Panc1 (cell line): ENCODE measurements at regions not wholly inside any gene's neighbourhood (a gene's known extent, or its start where the extent isn't known, plus 50 kb on each side); places are given as distances from the start of the nearest gene placed in this dataset.

ENCODE experiments used
- ATAC-seq: fragments of 200-7000 bp; cut with Tn5 transposase; 2 replicates; pipeline ENCODE4 v1.9.1; 2020; ENCODE audit warnings: mild to moderate bottlenecking, moderate library complexity
- BruUV-seq: library from RNA; stranded (reverse); fragments of 400-500 nt; replicated peaks from 2 replicates; lab custom pipeline; 2021; lab: Mats Ljungman, UMichigan
- CTCF ChIA-PET: fragments of 300-600 bp; sonication (Branson Sonifier 250); formaldehyde crosslinking; loops from one replicate; lab custom pipeline; 2022; ENCODE audit warnings: antibody characterized with exemption; lab: Charles Lee
- POLR2A ChIA-PET: fragments of 300-600 bp; sonication (Branson Sonifier 250); formaldehyde crosslinking; loops from one replicate; lab custom pipeline; 2022; ENCODE audit warnings: antibody characterized with exemption; lab: Charles Lee
- DNase-seq: peaks from one replicate; pipeline ENCODE4 v3.0.0-alpha.2; 2010; ENCODE audit warnings: low read depth, low spot score
- H3K27ac ChIP-seq: 2 replicates; pipeline ENCODE4 v1.5.1; 2011; ENCODE audit warnings: mild to moderate bottlenecking, low read length, inconsistent platforms
- H3K27me3 ChIP-seq: fragments of 200-500 bp; sonication (Bioruptor generic); 2 replicates; pipeline ENCODE4 v1.6.0; 2014; ENCODE audit warnings: low read length, inconsistent platforms; ENCODE audit not compliant: control insufficient read depth, insufficient read depth
- H3K36me3 ChIP-seq: fragments of 200-500 bp; sonication (Bioruptor generic); 2 replicates; pipeline ENCODE4 v1.5.1; 2014; ENCODE audit warnings: inconsistent platforms, mild to moderate bottlenecking, low read length, moderate library complexity; ENCODE audit not compliant: control insufficient read depth, insufficient read depth
- H3K4me1 ChIP-seq: 2 replicates; pipeline ENCODE4 v1.5.1; 2011; ENCODE audit warnings: inconsistent platforms, mild to moderate bottlenecking, low read length, moderate library complexity; ENCODE audit not compliant: control insufficient read depth, insufficient read depth
- H3K4me3 ChIP-seq, 2 experiments: 2 replicates each; pipeline ENCODE4 v1.5.1; 2011 to 2012; ENCODE audit warnings: low read depth in 2 of 2, low read length in 2 of 2, mild to moderate bottlenecking in 2 of 2, inconsistent platforms in 1 of 2, moderate library complexity in 1 of 2
- H3K9me3 ChIP-seq: fragments of 200-500 bp; sonication (Bioruptor generic); 2 replicates; pipeline ENCODE4 v1.5.1; 2014; ENCODE audit warnings: low read depth, mild to moderate bottlenecking, inconsistent platforms, low read length, moderate library complexity; ENCODE audit not compliant: control insufficient read depth, insufficient read depth
- POLR2AphosphoS5 ChIP-seq: IDR thresholded peaks from 2 replicates; pipeline ENCODE4 v1.6.1; 2012; ENCODE audit warnings: mild to moderate bottlenecking, low read depth, low read length, moderate library complexity
- SIN3A ChIP-seq: IDR thresholded peaks from 2 replicates; pipeline ENCODE4 v1.6.1; 2012; ENCODE audit warnings: low read depth, mild to moderate bottlenecking, low read length, moderate library complexity, borderline replicate concordance; ENCODE audit not compliant: insufficient read depth
- TCF7L2 ChIP-seq: IDR thresholded peaks from 2 replicates; pipeline ENCODE4 v1.6.1; 2011; ENCODE audit warnings: mild to moderate bottlenecking, low read depth, low read length, inconsistent platforms
- in situ Hi-C: cut with HindIII; loops from 2 replicates; pipeline ENCODE4 v1.10.0; 2016; ENCODE audit warnings: low sequenced_read_pairs, low pct_unique_long_range_greater_than_20kb
- intact Hi-C: fragments of 100-400 bp; cut with micrococcal nuclease; formaldehyde crosslinking; loops from one replicate; pipeline ENCODE4 v1.10.0; 2022; ENCODE audit not compliant: unreplicated experiment
- TF ChIP-seq, protein P1 (sequence below): fragments of 450-650 bp; IDR thresholded peaks from 2 replicates; pipeline ENCODE4 v1.5.1; 2017; ENCODE audit warnings: mild to moderate bottlenecking
- TF ChIP-seq, protein P2 (sequence below), 2 experiments: IDR thresholded peaks; 2 replicates each; pipeline ENCODE4 v1.6.1; 2011 to 2012; ENCODE audit warnings: low read depth in 2 of 2, control low read depth in 1 of 2, low read length in 1 of 2, mild to moderate bottlenecking in 1 of 2, moderate library complexity in 1 of 2; ENCODE audit not compliant: insufficient read depth in 1 of 2

DNA sequence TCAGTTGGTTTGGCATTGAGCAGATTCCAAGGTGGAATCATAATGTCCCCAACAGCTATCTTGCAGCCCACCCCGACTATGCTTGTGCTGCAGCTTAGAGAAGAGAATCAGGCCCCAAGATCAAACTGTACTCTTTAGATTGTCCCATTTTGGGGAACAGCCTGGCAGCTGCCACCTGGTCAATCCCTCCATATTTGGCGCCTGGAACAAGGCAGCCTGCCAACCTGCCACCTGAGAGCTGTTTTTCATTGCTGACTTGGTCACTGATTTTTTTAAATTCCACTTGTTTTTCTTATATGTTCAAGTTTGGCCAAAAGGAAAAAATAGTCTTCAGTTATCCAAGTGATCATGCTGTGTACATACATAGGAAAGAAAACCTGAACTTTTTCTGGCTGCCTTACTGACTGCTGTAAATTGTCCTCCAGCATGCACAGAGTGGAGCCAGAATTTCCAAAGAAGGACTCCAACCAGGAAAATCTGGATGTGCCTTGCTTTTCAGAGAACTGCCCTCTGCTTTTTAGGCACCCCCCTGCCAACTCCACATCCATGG is 504.2 kb downstream of the ENC1 start:
- ATAC-seq (no peak), DNase-seq (no peak)
- intact Hi-C loops: no loop called here
- no peaks in the 10 kb centered on the region for H3K4me1 ChIP-seq
- no TSS peak for BruUV-seq
- no peak overlapping the region for H3K27ac ChIP-seq
- ChIA-PET CTCF (no interaction called here), POLR2A (no interaction called here)
- H3K4me3 ChIP-seq: no peak overlapping the region
- no peaks in the 10 kb centered on the region for H3K36me3 ChIP-seq
- peaks cover 3% of the 10 kb centered on the region; the same call in 1 of the 2 replicates for H3K27me3 ChIP-seq
- TF ChIP-seq TCF7L2 (no peak), SIN3A (no peak), POLR2AphosphoS5 (no peak)
- TF ChIP-seq, protein P1, sequence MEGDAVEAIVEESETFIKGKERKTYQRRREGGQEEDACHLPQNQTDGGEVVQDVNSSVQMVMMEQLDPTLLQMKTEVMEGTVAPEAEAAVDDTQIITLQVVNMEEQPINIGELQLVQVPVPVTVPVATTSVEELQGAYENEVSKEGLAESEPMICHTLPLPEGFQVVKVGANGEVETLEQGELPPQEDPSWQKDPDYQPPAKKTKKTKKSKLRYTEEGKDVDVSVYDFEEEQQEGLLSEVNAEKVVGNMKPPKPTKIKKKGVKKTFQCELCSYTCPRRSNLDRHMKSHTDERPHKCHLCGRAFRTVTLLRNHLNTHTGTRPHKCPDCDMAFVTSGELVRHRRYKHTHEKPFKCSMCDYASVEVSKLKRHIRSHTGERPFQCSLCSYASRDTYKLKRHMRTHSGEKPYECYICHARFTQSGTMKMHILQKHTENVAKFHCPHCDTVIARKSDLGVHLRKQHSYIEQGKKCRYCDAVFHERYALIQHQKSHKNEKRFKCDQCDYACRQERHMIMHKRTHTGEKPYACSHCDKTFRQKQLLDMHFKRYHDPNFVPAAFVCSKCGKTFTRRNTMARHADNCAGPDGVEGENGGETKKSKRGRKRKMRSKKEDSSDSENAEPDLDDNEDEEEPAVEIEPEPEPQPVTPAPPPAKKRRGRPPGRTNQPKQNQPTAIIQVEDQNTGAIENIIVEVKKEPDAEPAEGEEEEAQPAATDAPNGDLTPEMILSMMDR: no peak
- TF ChIP-seq, protein P2, sequence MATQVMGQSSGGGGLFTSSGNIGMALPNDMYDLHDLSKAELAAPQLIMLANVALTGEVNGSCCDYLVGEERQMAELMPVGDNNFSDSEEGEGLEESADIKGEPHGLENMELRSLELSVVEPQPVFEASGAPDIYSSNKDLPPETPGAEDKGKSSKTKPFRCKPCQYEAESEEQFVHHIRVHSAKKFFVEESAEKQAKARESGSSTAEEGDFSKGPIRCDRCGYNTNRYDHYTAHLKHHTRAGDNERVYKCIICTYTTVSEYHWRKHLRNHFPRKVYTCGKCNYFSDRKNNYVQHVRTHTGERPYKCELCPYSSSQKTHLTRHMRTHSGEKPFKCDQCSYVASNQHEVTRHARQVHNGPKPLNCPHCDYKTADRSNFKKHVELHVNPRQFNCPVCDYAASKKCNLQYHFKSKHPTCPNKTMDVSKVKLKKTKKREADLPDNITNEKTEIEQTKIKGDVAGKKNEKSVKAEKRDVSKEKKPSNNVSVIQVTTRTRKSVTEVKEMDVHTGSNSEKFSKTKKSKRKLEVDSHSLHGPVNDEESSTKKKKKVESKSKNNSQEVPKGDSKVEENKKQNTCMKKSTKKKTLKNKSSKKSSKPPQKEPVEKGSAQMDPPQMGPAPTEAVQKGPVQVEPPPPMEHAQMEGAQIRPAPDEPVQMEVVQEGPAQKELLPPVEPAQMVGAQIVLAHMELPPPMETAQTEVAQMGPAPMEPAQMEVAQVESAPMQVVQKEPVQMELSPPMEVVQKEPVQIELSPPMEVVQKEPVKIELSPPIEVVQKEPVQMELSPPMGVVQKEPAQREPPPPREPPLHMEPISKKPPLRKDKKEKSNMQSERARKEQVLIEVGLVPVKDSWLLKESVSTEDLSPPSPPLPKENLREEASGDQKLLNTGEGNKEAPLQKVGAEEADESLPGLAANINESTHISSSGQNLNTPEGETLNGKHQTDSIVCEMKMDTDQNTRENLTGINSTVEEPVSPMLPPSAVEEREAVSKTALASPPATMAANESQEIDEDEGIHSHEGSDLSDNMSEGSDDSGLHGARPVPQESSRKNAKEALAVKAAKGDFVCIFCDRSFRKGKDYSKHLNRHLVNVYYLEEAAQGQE (IDR thresholded peaks at IDR 0.05; ENCODE audit: insufficient read depth in 1 of 2, low read depth in 2 of 2, low read length in 1 of 2): no peak
- H3K9me3 ChIP-seq: no peaks in the 10 kb centered on the region
- in situ Hi-C loops: no loop called here

- Histone ChIP-seq H3K27me3 (peaks cover 3% of the 10 kb centered on the region; the same call in 1 of the 2 replicates), H3K4me1 (no peaks in the 10 kb centered on the region), H3K9me3 (no peaks in the 10 kb centered on the region), H3K36me3 (no peaks in the 10 kb centered on the region), H3K27ac (no peak overlapping the region), H3K4me3 (no peak overlapping the region)
- intact Hi-C loops (no loop called here), in situ Hi-C loops (no loop called here)
- ChIA-PET CTCF (interaction anchor here (0.7 kb wide), 1 partner anchor 90 kb away, joined by 4 read pairs; no protein-coding TSS in a partner anchor), POLR2A (no interaction called here)
- TF ChIP-seq, protein P1: no peak
- TF ChIP-seq SIN3A: no peak
- TF ChIP-seq, protein P2 (IDR thresholded peaks at IDR 0.05; ENCODE audit: insufficient read depth in 1 of 2, low read depth in 2 of 2, low read length in 1 of 2): no peak
- no peak for TF ChIP-seq POLR2AphosphoS5
- no peak for TF ChIP-seq TCF7L2
- DNase-seq (no peak), ATAC-seq (no peak)
- no TSS peak for BruUV-seq
Observed at GRCh38 chr5:74135033-74135432, 505.5 kb downstream of the ENC1 start.
